Activated CD4-positive, alpha-beta T cell treated with anti-CD3 and anti-CD28 coated beads, Interleukin-2, amount 10 ng/mL, durations not matched to agents 24 days and 14 days (primary cell): ENCODE measurements at regions not wholly inside any gene's neighbourhood (a gene's known extent, or its start where the extent isn't known, plus 50 kb on each side); places are given as distances from the start of the nearest gene placed in this dataset.

ENCODE experiments used
- DNase-seq: peaks from one replicate; pipeline ENCODE4 v3.0.0; 2022
- H3K27ac Mint-ChIP-seq: one replicate; pipeline ENCODE4 v1.8.0; 2022; ENCODE audit warnings: mild to moderate bottlenecking, mixed read lengths
- H3K27me3 Mint-ChIP-seq: one replicate; pipeline ENCODE4 v1.8.0; 2022; ENCODE audit warnings: mixed read lengths
- H3K36me3 Mint-ChIP-seq: one replicate; pipeline ENCODE4 v1.8.0; 2022; ENCODE audit warnings: low read depth, mild to moderate bottlenecking, mixed read lengths
- H3K4me1 Mint-ChIP-seq: one replicate; pipeline ENCODE4 v1.8.0; 2021; ENCODE audit warnings: mixed read lengths
- H3K4me3 Mint-ChIP-seq: one replicate; pipeline ENCODE4 v1.8.0; 2022; ENCODE audit warnings: mild to moderate bottlenecking, moderate library complexity, mixed read lengths
- H3K9me3 Mint-ChIP-seq: one replicate; pipeline ENCODE4 v1.8.0; 2021; ENCODE audit warnings: mixed read lengths
- intact Hi-C: fragments of 100-400 bp; cut with micrococcal nuclease; formaldehyde crosslinking; loops from one replicate; pipeline ENCODE4 v1.15.1; 2023

DNA sequence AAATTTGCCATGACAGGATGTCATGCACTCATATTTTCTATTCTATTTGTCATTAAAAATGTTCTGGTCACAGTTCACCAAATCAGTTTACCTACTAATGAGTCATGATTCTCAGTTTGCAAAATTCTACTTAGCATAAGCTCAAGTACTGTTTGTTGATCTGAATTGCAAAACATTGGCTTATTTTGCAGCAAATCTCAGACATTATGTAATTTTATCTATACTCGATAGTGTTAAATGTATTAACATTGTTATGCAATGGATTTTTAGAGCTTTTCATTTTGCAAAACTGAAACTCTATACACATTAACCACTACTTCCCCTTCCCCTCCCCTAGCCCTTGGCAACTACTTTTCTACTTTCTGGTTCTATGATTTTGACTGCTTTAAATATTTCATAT is 213.8 kb upstream of the ZFP64 start:
- peak overlapping the region; percentile 65 for H3K27ac Mint-ChIP-seq
- H3K36me3 Mint-ChIP-seq = no peaks in the 10 kb centered on the region
- H3K27me3 Mint-ChIP-seq = no peaks in the 10 kb centered on the region
- H3K9me3 Mint-ChIP-seq = peaks cover 4% of the 10 kb centered on the region
- intact Hi-C loops = loop anchor here (5.0 to 10.0 kb wide), 4 partner anchors 567 to 739 kb away; partner anchors contain the start of gene TSHZ2
- no peak for DNase-seq
- no peak overlapping the region for H3K4me3 Mint-ChIP-seq
- H3K4me1 Mint-ChIP-seq = peaks cover 47% of the 10 kb centered on the region

DNA sequence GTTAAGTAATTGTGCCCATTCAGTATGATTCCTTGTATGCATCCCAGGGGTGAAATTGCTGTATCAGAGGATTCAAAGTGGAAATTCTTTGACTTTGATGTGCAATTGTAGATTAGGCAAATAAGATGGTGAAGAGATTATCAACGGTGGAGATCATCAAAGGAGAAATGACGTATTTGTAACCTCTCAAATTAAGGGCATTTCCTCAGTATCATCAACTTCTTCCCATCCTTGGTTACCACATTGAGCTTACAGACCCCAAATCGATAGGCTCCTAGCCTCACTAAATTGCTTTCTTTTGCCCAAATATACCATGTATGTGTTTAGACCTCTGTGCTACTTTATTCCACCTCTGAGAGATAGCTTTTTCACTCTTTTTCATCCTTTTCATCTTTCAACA is 213.1 kb upstream of the ZFP64 start:
- no peak overlapping the region for H3K4me3 Mint-ChIP-seq
- intact Hi-C loops = loop anchor here (5.0 to 10.0 kb wide), 4 partner anchors 568 to 740 kb away; partner anchors contain the start of gene TSHZ2
- H3K27me3 Mint-ChIP-seq = no peaks in the 10 kb centered on the region
- DNase-seq = no peak
- peaks cover 4% of the 10 kb centered on the region for H3K9me3 Mint-ChIP-seq
- peaks cover 40% of the 10 kb centered on the region for H3K4me1 Mint-ChIP-seq
- H3K36me3 Mint-ChIP-seq = no peaks in the 10 kb centered on the region
- H3K27ac Mint-ChIP-seq = peak overlapping the region; percentile 21

DNA sequence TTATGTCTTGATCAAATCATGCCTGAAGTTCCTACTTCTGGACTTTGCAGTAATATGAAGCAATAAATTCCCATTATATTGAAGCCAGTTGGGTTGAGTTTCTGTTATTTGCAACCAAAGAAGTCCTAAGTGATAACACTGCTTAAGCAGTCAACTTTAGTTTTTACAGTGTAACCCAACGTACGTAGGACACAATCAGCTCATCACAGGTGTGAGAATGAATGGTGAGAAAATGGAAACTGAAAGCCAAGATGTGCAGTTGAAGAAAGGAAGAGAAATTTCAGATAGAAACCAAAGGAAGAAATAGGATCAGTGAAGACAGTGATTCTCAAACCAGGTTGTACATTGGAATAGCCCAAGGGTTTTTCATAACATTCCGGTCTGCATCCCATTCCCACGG is 211.4 kb upstream of the ZFP64 start:
- no peaks in the 10 kb centered on the region for H3K36me3 Mint-ChIP-seq
- H3K4me1 Mint-ChIP-seq = peaks cover 36% of the 10 kb centered on the region
- peak overlapping the region; percentile 21 for H3K27ac Mint-ChIP-seq
- H3K4me3 Mint-ChIP-seq = peak overlapping the region; percentile 52
- peaks cover 4% of the 10 kb centered on the region for H3K9me3 Mint-ChIP-seq
- intact Hi-C loops = loop anchor here (10.0 kb wide), 2 partner anchors 622 to 742 kb away; no protein-coding TSS in a partner anchor
- peak; percentile 72 for DNase-seq
- no peaks in the 10 kb centered on the region for H3K27me3 Mint-ChIP-seq

DNA sequence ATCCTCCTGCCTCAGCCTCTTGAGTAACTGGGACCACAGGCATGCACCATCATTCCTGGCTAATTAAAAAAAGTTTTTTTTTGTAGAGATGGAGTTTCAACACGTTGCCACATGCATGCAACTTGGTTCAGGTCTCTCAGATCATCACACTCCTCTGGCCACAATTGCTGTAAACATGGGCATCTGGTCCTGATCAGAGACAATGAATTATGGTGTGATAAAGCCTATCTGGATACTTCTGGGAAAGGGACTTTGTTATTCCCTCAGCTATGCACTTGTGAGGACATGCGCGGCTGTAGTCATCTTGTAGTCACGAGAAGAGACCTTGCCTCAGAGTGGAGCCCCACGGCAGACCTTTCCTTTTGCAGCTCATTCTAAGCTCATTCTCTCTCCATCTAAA is 210.9 kb upstream of the ZFP64 start:
- Mint-ChIP-seq H3K27me3 (no peaks in the 10 kb centered on the region), H3K27ac (no peak overlapping the region), H3K9me3 (peaks cover 4% of the 10 kb centered on the region), H3K4me3 (no peak overlapping the region), H3K4me1 (peaks cover 34% of the 10 kb centered on the region), H3K36me3 (no peaks in the 10 kb centered on the region)
- DNase-seq = no peak
- intact Hi-C loops = loop anchor here (10.0 kb wide), 2 partner anchors 622 to 742 kb away; no protein-coding TSS in a partner anchor

DNA sequence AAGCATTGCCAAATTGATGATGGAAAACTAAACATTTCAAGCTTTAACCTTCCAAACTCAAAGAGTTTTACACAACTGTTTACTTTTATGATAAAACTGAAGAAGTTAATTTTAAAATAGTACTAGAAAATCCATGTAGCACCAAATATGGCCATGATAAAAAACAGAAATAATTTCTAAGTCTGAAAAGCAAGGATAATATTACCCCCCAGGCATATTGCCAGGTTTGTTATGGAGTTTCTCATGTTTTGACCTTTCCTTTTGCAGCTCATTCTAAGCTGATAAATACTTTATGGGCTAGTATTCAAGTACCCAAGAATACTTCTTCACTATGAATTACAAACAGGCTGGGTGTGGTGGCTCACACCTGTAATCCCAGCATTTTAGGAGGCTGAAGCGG is 209.9 kb upstream of the ZFP64 start:
- H3K27me3 Mint-ChIP-seq = no peaks in the 10 kb centered on the region
- H3K36me3 Mint-ChIP-seq = no peaks in the 10 kb centered on the region
- no peak overlapping the region for H3K27ac Mint-ChIP-seq
- peaks cover 4% of the 10 kb centered on the region for H3K9me3 Mint-ChIP-seq
- no peak for DNase-seq
- no peak overlapping the region for H3K4me3 Mint-ChIP-seq
- intact Hi-C loops = loop anchor here (10.0 kb wide), 2 partner anchors 623 to 743 kb away; no protein-coding TSS in a partner anchor
- H3K4me1 Mint-ChIP-seq = peaks cover 27% of the 10 kb centered on the region

DNA sequence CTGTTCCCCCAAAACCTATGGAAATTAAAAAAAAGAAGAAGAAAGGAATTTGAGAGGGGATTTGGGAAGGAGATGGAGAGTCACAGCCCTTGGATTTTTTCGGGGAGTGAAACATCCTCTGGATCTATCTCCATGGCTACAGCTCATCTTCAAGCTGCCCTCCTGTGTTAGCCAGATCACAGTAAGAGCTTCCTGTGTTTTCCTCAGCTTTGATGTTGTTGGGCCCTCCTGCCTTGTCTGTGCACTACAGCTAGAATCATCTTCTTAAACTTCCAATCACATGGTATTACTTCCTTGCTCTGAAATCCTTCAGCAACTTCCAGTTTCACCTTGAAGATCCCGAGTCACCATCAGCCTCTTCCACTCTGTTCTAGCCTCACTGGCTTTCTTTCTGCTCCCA is 207.8 kb upstream of the ZFP64 start:
- H3K9me3 Mint-ChIP-seq = peaks cover 4% of the 10 kb centered on the region
- peaks cover 10% of the 10 kb centered on the region for H3K4me1 Mint-ChIP-seq
- no peak overlapping the region for H3K27ac Mint-ChIP-seq
- no peak for DNase-seq
- intact Hi-C loops = no loop called here
- no peaks in the 10 kb centered on the region for H3K36me3 Mint-ChIP-seq
- no peak overlapping the region for H3K4me3 Mint-ChIP-seq
- no peaks in the 10 kb centered on the region for H3K27me3 Mint-ChIP-seq

DNA sequence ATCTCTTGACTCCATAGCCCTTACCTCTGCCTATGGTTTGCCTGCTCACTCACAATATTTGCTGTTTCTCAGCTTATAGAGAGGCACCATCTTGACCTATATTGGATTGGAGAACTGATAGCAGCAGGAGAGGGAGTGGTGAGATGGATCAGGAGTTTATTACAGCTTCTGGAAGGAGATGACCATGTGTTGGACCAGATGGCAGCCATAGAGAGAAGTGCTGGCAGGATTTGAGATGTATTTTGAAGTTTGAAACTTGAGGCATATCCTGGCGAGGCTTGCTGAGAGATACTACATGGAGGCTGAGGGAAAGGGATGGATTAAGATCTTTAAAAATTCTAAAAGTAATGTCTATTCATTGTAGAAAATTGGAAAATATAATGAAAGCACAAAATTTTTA is 198.0 kb upstream of the ZFP64 start:
- Mint-ChIP-seq H3K36me3 (no peaks in the 10 kb centered on the region), H3K9me3 (no peaks in the 10 kb centered on the region), H3K4me1 (no peaks in the 10 kb centered on the region), H3K4me3 (no peak overlapping the region), H3K27me3 (peaks cover 3% of the 10 kb centered on the region), H3K27ac (no peak overlapping the region)
- no peak for DNase-seq
- intact Hi-C loops = no loop called here

DNA sequence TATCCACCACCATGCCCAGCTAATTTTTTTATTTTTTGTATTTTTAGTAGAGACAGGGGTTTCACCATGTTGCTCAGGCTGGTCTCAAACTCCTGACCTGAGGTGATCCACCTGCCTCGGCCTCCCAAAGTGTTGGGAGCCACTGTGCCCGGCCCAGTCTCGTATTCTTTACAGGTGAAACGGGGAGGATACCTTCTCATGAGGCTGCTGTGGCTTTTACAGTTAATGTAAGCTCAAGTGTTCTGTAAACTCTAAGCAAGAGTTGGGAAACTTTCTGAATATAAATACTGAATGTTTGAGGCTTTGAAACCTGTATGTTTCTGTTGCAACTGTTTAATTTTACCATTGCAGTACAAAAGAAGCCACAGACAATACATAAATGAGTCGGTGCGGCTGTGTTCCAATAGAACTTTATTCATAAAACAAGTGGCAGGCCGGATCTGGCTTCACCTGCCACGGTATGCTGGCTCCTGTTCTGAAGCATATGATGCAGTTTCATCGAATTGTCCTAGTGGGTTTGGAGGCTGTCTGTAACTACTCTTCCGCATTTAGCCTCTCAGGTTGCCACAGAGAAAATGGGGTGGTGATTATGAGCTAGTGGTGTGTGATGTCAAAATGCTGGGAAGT is 192.5 kb upstream of the ZFP64 start:
- Mint-ChIP-seq H3K4me1 (no peaks in the 10 kb centered on the region), H3K4me3 (no peak overlapping the region), H3K27me3 (peaks cover 3% of the 10 kb centered on the region), H3K36me3 (no peaks in the 10 kb centered on the region), H3K27ac (no peak overlapping the region), H3K9me3 (no peaks in the 10 kb centered on the region)
- no peak for DNase-seq
- intact Hi-C loops = no loop called here

DNA sequence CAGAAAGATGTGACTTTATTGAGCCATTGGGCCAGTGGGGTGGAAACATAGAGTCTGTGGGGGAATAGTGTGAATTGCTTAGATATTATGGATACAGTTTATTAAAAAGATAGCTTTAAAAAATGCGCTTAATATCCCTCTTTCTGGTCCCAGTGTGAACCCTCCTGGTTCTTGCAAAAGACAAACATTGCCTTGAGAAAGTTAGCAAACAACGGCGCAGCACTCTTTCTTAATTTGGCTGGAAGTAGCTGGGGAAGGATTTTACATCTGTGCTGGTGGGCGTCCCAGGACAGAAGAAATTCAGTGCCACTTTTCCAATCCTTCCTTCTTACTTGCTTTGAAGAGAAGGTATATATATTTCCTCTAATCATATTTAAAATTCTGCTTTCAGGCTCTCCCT is 191.4 kb upstream of the ZFP64 start:
- intact Hi-C loops = no loop called here
- Mint-ChIP-seq H3K4me1 (no peaks in the 10 kb centered on the region), H3K9me3 (no peaks in the 10 kb centered on the region), H3K27ac (no peak overlapping the region), H3K4me3 (no peak overlapping the region), H3K36me3 (no peaks in the 10 kb centered on the region), H3K27me3 (peaks cover 3% of the 10 kb centered on the region)
- DNase-seq = no peak

DNA sequence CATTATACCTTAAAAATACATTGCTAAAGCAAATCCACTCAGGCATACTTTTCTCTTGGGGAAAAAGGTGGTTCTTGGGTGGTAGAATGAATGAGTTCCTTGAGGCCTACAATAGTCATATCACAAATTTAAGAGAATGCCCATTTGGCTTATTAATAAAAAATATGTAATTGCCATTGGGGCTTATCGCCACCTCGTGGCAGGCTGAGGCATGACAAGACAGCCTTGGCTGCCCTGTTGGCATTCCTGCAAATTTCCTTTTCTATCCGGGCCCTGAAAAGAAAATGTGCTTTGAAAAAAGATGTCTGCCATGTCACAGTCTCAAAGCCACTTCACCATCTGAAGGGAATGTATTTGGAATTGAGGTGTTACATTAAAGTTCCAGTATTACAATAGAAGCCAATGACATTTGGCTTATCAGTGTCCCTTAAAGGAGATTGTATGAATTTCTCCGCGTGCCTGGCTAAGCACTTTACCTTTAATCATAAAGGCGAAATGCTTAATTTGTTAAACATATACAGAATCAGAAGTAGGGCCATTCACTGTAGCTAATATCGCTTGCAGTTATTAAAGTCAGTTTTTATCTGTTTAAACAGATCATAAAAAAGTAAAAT is 188.3 kb upstream of the ZFP64 start:
- Mint-ChIP-seq H3K4me3 (no peak overlapping the region), H3K27ac (no peak overlapping the region), H3K36me3 (no peaks in the 10 kb centered on the region), H3K4me1 (no peaks in the 10 kb centered on the region), H3K9me3 (peaks cover 4% of the 10 kb centered on the region), H3K27me3 (no peaks in the 10 kb centered on the region)
- intact Hi-C loops = loop anchor here (1.0 to 2.0 kb wide), 3 partner anchors 68 to 251 kb away; no protein-coding TSS in a partner anchor
- DNase-seq = peak; percentile 73

DNA sequence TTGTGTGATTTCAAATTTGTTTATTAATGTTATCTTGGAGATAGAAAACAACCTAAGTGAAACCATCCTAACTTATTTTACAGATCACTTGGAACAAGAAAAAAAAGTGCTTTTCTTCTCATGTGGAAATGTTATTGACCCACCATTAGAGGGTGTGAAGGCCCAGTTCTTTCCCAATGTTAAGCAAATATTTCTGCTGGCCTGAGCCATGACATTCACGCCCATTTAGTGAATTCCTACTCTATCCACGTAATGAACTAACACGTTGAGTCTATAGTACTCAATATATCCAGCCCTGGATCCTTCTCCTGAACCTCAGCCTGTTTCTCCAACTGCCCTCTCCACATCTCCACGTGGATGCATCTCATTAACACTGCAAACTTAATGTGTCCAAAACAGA is 180.6 kb upstream of the ZFP64 start:
- no peak overlapping the region for H3K4me3 Mint-ChIP-seq
- peaks cover 4% of the 10 kb centered on the region for H3K9me3 Mint-ChIP-seq
- peak; percentile 41 for DNase-seq
- no peaks in the 10 kb centered on the region for H3K36me3 Mint-ChIP-seq
- H3K4me1 Mint-ChIP-seq = no peaks in the 10 kb centered on the region
- intact Hi-C loops = no loop called here
- no peak overlapping the region for H3K27ac Mint-ChIP-seq
- H3K27me3 Mint-ChIP-seq = peaks cover 3% of the 10 kb centered on the region

DNA sequence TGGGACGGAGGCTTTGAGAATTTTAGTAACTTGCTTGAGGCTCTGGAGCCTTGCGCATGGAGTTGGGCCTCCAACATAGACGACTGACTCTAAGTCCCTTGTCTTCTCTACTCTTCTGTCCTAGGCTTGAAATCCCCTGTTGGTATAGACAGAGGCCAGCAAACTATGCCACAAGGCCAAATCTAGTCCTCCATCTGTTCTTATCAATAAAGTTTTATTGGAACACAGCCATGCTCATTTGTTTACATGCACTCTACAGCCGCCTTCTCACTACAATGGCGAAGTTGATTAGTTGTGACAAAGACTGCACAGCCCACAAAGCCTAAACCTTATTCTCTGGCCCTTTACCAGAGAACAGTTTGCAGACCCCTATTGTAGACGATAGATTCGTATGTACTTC is 174.1 kb upstream of the ZFP64 start:
- DNase-seq = no peak
- Mint-ChIP-seq H3K4me1 (no peaks in the 10 kb centered on the region), H3K4me3 (no peak overlapping the region), H3K9me3 (no peaks in the 10 kb centered on the region), H3K36me3 (no peaks in the 10 kb centered on the region), H3K27ac (no peak overlapping the region), H3K27me3 (peaks cover 4% of the 10 kb centered on the region)
- intact Hi-C loops = no loop called here

DNA sequence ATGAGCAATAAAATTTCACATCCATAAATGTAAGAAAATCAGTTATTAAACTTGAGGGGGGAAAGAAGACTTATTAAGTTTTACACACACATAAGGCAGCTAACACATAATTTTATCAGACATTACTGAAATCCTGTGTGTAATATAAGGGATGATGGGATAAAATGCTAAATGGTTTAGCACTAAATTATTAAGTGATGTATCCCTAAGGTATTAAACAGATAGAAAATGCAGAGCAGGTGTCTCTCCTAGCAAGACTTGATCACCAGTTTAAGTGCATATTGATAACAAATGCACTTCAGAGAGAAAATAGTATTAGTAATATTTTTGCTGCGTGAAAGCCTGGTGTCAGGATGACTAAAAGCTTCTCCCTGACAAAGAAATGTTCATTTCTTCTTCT is 172.8 kb upstream of the ZFP64 start:
- intact Hi-C loops = no loop called here
- Mint-ChIP-seq H3K36me3 (no peaks in the 10 kb centered on the region), H3K9me3 (no peaks in the 10 kb centered on the region)

DNA sequence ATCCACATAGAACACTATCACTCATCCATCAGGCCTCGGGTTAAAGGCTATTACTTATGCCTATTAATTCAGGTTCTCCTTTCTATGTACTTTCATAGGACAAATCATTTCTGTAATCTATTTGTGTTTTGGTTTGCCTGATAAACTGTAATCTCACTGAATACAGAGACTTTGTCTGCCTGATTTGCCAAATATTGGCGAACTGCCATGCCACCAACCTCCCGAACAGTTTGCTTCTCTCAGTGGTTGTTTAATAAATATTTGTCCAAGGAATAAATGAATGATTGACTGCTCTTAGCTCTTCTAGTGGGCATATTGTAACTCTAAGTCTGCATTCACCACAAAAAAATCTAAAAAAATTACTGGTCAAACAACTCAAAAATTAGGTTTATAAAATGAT is 170.1 kb upstream of the ZFP64 start:
- DNase-seq = no peak
- Mint-ChIP-seq H3K9me3 (no peaks in the 10 kb centered on the region), H3K36me3 (no peaks in the 10 kb centered on the region), H3K27ac (no peak overlapping the region), H3K4me3 (no peak overlapping the region), H3K4me1 (no peaks in the 10 kb centered on the region), H3K27me3 (no peaks in the 10 kb centered on the region)
- intact Hi-C loops = no loop called here

More for the DNA sequence above, 172.8 kb upstream of the ZFP64 start:
- no peak overlapping the region for H3K27ac Mint-ChIP-seq
- no peaks in the 10 kb centered on the region for H3K4me1 Mint-ChIP-seq
- H3K4me3 Mint-ChIP-seq = no peak overlapping the region
- DNase-seq = no peak
- peaks cover 4% of the 10 kb centered on the region for H3K27me3 Mint-ChIP-seq
